Fibroblast of the aortic adventitia (primary cell): ENCODE measurements at regions not wholly inside any gene's neighbourhood (a gene's known extent, or its start where the extent isn't known, plus 50 kb on each side); places are given as distances from the start of the nearest gene placed in this dataset.

ENCODE experiments used
- DNase-seq: peaks from one replicate; pipeline ENCODE4 v3.0.0-alpha.2; 2010; ENCODE audit warnings: low read depth
- H3K4me3 ChIP-seq: 2 replicates; pipeline ENCODE4 v1.5.1; 2011; ENCODE audit warnings: low read depth, mild to moderate bottlenecking, control low read depth, low read length, moderate library complexity
- TF ChIP-seq, protein P1 (sequence below): IDR thresholded peaks from 2 replicates; pipeline ENCODE4 v1.5.1; 2011; ENCODE audit warnings: mild to moderate bottlenecking, low read length, control low read depth, inconsistent platforms; ENCODE audit not compliant: insufficient read depth

DNA sequence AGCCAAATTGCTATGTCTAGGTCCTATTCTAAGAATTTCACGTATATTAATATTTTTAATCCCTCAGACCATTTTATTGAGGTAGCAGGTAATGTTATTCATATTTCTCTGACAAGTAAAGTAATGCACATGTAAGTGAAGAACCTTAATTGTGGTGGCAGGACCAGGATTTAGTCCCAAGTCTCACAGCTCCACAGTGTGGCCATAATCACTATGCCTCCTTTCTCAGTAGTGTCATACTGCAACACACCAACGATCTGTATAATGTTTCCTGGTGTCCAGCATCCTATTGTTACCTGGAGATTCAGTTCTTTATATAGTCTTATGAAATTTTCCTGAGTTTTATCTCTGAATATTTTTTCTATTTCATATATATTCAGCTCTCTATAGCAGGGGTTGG lies 340.3 kb downstream of the OLFM4 start:
- TF ChIP-seq, protein P1, sequence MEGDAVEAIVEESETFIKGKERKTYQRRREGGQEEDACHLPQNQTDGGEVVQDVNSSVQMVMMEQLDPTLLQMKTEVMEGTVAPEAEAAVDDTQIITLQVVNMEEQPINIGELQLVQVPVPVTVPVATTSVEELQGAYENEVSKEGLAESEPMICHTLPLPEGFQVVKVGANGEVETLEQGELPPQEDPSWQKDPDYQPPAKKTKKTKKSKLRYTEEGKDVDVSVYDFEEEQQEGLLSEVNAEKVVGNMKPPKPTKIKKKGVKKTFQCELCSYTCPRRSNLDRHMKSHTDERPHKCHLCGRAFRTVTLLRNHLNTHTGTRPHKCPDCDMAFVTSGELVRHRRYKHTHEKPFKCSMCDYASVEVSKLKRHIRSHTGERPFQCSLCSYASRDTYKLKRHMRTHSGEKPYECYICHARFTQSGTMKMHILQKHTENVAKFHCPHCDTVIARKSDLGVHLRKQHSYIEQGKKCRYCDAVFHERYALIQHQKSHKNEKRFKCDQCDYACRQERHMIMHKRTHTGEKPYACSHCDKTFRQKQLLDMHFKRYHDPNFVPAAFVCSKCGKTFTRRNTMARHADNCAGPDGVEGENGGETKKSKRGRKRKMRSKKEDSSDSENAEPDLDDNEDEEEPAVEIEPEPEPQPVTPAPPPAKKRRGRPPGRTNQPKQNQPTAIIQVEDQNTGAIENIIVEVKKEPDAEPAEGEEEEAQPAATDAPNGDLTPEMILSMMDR = no peak
- no peak overlapping the region for H3K4me3 ChIP-seq
- DNase-seq = no peak

DNA sequence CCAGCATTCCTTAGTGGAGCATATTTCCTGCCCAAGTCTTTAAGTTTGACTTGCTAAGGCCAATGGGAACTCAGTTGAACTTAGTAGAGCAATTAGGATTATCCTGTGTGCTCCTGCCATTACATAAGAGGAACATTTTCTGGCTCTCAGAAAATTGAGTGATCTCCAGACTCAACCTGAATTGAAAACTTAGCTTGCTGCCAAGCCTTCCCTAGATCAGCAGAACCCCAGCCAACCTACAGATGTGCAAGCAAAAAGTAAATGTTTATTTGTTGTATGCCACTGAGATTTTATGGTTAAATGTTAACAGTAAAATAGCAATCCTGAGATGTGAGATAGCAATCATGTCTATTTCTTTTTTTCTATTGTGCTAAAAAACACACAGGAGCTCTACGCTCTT lies 350.9 kb downstream of the OLFM4 start:
- TF ChIP-seq, protein P1 = no peak
- no peak for DNase-seq
- no peak overlapping the region for H3K4me3 ChIP-seq

DNA sequence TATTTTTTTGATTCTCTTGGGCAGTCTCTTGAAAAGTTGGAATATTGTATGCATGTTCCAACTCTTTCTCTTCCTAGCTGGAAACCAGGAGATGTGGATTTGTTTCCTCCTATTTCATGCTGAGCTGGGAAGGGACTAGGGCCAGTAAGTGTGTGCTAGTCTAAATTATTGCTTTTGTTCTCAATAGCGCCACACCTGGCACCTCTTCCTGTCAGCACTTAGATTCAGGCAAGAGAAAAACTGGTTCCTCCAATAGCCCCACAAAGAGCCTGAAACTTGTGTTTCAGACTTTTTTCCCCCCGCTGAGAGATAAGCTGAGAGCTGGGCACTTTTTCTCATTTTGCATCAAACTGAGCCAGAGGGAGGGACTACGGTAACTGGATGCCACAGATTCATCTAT lies 353.4 kb downstream of the OLFM4 start:
- TF ChIP-seq, protein P1 = no peak
- DNase-seq = no peak
- no peak overlapping the region for H3K4me3 ChIP-seq

DNA sequence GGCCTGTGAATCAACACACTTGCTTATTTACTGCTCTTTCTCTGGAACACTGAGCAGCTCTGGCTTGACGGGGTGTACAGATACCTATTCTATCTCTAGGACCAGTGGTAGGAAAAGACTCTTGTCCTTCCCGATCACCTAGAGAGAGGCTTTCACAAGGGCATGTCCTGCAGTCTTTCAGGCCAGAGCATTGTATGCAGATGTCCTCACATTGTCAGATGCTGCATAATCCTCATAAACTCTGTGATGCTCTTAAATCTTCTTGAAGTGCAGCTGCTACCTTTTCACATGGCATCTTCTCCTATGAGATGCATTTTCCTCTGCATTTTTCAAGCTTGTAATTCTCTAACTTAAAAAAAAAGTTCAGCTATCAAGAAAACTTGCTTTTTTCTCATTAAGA lies 369.4 kb downstream of the OLFM4 start:
- H3K4me3 ChIP-seq = no peak overlapping the region
- DNase-seq = no peak
- TF ChIP-seq, protein P1 = no peak

DNA sequence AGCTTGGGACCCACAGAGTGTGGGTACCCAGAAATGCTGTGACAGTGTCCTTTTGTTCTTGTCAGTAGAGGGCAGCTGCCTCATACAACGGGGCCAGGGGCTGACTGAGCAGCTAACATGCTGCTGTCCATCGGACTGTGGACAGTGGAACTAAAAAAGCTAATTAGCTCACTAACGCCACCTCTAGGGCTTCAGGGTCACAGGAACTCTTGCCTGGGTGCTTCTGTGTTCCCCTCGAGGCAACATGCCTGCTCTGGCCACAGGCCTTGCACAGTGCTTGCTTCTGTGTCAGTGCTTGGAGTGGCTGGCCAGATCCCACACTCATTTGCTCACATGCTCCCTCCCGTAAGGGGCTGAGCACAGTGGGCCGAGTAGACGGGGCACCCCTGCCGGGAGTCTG lies 377.0 kb downstream of the OLFM4 start:
- H3K4me3 ChIP-seq = no peak overlapping the region
- DNase-seq = no peak
- TF ChIP-seq, protein P1 = no peak

DNA sequence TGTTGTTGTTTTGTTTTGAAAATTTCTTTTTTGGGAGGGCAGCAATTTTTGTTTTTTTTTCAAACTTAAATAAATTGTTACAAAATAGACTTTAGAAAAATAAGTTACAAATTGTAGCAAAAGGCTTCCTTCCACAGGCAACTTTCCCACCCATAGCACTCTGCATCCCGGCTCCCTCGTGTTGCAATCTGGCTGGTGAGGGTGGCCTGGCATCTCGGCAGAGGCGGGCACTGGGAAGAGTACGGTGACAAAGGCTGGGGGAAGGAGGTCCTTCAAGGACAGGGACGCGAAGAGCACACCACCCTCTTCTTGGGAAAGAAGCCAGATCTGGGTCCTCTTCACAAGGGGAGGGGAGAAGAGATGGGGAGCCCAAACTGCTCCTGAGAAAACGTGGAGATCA lies 379.7 kb downstream of the OLFM4 start:
- TF ChIP-seq, protein P1 = no peak
- DNase-seq = no peak
- no peak overlapping the region for H3K4me3 ChIP-seq

DNA sequence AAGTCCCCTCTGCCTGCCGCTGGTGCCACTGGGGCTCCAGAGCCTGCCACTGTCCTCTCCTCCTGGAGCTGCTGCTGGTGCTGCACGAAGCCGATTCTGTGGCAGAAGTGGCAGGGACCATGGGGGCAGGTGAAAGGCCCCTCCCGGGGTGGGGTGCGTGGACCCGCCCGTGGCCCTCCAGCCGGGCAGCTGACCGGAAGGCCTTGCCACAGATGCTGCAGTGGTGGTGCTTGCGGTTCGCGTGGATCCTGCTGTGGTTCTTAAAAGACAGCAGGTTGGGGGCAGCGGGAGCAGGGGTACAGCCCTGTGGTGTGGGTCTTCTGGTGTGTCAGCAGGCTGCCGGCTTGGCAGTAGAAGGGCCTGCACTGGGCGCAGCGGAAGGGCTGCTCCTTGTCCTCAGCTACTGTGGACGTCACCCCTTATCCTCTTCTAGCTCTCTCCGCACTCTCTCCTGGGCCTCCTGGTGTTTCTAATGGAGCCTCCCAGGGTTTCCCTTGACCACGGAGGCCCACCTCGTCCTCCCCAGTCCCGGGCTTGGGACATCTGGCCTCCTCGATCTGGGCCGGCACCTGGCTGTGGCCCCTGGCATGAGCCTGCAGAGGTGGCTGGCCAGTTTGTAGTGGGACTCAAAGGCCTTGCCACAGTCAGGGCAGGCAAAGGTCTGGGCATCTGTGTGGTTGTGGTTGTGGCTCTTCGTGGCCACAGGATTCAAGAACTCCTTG lies 380.4 kb downstream of the OLFM4 start:
- TF ChIP-seq, protein P1 = no peak
- DNase-seq = no peak
- H3K4me3 ChIP-seq = no peak overlapping the region
